ENCODE measurements at regions not wholly inside any gene's neighbourhood (a gene's known extent, or its start where the extent isn't known, plus 50 kb on each side); places are given as distances from the start of the nearest gene placed in this dataset.

DNA sequence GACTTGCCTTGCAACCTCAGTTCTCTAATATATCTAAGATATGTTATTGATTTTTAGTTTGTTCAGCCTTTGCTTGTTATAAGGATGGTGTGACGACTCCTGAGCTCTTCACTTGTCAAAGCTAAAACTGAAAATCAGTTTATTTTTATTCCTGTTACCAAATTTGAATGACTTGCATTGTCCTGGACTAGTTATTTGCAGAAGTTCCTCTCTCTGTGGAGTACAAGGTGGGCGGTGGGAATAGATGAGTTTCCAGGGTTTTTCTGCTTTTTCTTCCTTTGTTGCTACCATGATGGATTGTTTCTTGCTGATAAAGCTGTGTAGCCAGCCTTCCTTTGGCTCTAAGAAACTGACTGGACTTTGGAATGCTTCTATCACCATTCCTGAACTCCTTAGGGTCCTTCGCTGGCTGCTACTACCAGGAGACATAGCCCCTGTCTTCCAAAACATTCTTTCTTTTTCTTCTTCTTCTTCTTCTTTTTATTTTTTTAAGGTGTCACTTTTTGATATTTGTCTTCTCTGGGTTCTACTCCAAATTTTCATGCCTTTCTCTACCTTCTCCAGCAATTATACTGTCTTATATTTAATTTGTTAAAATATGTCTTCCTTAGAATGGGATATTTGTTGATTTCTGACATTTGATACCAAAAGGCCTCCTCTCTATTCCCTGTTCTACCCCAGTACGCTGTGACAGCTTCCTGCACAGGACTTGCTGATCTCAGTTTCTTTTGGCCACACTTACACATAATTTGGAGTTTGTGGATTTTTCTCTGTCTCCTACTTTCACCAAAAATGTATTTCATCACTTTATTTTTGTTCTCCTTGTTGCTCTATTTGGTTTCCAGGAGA lies 145.1 kb upstream of the THRB start:
- DNase-seq (ENCODE audit: low read depth in 3 of 3, low spot score in 2 of 3), result no peak

DNA sequence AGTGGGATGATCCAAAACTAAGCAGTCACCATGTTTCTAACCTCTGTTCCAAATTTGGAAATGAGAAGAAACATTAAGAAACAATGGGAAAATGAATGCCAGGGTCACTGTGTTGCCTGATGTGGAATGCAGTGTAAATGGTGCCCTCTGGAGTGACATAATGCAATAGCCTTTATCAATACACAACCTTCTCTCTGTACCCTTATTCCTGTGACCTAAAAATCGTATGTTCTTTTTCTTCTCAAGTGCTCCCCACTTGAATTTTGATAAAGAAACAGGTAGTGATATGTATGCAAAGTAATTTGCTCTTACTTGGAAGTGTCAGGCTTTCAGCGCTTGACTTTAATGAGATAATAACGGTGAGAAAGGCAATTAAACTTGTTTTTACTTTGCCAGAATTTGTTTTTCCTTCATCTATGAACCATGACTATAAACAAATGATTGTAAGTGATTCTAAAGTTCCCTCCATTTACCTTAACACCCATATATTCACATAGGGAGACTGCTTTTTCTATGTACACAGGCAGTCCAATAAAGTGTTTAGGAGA lies 145.8 kb upstream of the THRB start:
- DNase-seq (ENCODE audit: low read depth in 3 of 3, low spot score in 2 of 3), result peak in 2 of 3 donors; percentile 1 to 15

DNA sequence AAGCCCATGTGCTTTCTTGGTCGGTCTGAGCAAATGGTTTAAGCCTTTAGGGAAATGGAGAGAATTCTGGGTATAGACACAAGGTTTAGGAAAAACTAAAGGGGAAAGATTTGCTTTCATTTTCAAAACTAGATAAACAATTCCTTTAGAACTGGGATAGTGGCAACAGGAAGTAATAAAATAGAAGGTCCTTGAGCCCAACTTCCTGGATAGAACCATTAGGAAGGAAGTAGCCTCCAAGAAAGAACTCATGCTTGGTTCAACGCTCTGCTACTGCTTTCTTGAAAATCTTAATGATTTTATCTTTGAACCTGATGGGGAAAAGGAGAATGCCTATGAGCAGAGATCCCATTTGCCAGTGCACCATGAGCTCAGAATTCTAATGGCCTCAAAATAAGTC lies 147.0 kb upstream of the THRB start:
- DNase-seq (ENCODE audit: low read depth in 3 of 3, low spot score in 2 of 3), result no peak

DNA sequence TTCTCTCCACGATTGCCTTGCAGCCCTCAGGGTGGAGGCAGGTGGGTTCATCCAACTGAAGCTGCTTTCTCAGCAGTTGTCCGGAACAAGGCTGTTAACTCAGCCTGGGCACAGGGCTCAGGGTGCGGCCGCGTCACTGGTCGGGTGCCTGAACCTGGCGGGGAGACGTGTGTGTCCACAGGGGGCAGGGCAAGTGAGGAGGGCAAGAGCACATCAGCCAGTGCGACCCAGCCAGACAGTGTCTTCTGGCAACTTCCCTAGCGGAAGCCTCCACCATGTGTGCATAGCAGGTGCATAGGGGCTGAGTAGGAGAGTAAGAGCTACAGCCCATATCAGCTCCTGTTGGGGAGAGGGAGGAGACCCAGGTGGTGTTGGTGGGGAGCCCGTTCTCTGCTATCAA lies 150.4 kb upstream of the THRB start:
- no peak for DNase-seq (ENCODE audit: low read depth in 3 of 3, low spot score in 2 of 3)

DNA sequence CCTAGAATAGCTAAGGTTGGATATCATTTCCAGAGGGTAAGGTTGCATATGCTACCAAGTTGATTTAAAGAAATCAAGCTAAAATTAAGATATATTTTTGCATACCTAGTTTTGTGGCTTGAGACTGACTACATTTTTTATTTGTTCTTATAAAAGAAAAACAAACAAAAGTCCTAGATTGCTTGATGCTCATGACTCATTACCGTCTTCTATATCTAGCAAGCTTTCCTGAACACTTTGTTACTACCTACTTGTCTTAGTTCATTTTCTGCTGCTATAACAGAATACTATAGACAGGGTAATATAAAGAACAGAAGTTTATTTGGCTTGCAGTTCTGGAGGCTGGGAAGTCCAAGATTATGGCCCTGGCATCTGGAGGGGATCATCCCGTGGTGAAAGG lies 152.1 kb upstream of the THRB start:
- DNase-seq (ENCODE audit: low read depth in 3 of 3, low spot score in 2 of 3), result no peak

DNA sequence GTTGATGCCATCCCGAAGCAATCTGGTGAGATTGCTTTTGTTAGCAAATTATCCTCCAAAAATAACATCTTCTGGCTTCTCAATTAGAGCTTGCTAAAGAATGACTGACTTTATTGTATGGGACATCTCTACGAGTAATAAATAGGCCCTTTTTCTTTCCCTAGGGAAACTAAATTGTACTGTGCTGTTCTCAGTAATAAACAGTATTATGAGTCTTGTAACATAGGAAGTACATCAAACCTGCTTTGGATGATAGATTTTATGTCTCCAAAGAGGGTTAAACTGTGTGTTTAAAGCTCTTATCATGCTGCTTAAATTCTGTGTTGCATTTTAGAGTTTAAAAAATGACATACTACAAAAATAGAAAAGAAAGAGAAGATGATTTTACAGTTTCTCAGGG lies 153.4 kb upstream of the THRB start:
- no peak for DNase-seq (ENCODE audit: low read depth in 3 of 3, low spot score in 2 of 3)

DNA sequence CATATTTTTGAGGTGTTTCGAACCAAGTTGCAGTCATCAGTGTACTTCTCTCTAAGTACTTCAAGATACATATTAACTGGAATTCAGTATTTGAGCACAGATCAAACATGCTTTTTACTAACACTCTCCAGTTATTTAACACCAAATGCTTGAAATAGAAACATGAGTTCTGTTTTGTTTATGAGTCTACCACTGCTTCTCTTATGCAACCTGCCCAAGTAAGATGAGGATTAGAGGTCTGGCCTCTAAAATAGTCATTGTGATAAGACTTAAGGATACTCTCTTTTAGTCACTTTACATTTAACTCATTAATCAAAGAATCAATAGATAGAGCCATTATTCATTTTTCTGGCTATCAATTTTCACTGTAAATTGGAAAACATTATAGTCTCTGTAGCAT lies 156.2 kb upstream of the THRB start:
- DNase-seq (ENCODE audit: low read depth in 3 of 3, low spot score in 2 of 3), result no peak

DNA sequence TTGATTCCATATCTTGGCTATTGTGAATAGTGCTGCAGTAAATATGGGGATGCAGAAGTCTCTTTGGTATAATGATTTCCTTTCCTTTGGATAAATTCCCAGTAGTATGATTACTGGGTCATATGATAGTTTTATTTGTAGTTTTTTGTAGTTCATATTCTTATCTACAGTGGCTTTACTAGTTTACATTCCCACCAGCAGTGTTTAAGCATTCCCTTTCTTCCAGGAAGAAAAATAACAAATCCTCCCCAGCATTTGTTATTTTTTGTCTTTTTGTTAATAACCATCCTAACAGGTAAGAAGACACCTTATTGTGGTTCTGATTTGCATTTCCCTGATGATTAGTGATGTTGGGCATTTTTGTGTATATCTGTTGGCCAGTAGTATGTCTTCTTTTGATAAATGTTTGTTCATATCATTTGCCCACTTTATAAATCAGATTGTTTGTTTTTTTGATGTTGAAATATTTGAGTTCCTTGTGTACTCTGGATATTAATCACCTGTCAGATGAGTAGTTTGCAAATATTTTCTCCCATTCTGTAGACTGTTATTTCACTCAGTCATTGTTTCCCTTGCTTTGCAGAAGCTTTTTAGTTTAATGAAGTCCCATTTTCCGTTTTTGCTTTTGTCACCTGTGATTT lies 163.3 kb upstream of the THRB start:
- no peak for DNase-seq (ENCODE audit: low read depth in 3 of 3, low spot score in 2 of 3)

DNA sequence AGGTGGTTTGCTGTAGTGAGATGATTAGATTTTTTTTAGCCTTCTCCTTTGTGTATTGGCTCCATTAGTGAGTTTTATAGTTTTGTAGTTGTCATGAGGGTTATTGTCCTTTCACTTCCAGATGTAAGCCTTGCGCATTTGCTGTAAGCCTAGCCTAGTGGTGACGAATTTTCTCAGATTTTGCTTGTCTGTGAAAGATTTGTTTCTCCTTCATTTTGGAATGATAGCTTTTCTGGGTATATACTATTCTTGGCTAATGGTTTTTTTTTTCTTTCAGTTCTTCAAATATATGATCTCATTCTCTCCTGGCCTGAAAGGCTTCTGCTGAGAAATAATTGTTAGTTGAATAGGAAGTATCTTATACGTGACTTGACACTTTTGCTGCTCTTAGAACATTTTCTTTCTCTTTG lies 166.5 kb upstream of the THRB start:
- no peak for DNase-seq (ENCODE audit: low read depth in 3 of 3, low spot score in 2 of 3)

DNA sequence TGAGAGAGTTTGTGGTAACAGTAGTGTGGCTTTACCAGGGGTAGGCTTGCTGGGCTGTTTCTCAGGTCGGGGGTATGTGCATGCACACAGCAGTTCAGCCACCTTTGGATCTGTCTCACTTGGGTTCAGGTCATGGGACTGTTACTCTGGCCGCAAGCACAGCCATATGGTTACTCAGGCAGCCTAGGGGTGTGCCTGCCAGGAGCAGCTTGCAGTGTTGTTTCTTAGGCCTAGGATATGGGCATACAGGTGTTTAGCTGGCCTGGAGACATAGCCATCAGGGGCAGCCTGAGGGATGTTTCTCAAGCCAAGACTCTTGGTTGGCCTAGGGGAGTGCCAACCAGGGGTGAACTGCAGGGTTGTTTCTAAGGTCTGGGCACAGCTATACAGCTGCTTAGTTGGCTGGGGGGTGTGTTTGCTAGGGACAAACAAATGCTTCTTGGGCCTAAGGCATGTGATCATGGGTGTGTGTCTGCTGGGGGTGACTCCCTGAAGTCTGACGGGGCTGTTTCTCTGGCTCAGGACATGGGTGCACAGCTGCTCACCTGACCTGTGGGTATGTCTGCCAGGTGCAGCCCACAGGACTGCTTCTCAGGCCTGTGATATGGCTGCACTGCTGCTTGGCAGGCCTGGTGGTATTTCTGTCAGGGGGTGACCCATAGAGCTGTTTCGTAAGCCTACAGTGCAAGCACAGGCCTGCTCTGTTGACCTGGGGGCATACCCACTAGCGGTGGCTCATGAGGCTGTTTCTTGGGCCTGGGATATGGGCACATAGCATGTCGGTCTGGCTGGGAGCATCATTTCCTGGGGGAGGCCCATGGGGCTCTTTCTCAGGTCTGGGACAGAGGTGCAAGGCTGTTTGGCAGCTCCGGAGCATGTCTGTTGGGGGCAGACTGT lies 168.0 kb upstream of the THRB start:
- no peak for DNase-seq (ENCODE audit: low read depth in 3 of 3, low spot score in 2 of 3)

DNA sequence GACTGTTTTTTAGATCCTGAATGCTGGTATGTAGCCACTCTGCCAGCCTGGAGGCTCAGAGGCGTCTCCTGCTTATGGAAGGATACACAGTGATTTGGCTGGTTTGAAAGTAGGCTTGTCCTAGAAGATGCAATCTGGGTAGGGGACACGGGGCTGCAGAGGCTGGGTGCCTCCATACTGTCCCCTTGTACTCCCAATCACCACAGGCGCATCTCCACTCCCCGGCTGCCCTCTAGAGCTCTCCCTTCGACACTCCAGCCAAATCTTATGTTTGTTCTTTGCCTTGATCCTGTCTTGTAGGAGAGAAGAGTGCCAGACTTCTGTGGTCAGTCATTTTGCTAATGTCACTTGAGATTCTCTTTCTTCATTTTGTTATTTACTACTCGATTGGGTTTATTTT lies 168.8 kb upstream of the THRB start:
- DNase-seq (ENCODE audit: low read depth in 3 of 3, low spot score in 2 of 3), result no peak

DNA sequence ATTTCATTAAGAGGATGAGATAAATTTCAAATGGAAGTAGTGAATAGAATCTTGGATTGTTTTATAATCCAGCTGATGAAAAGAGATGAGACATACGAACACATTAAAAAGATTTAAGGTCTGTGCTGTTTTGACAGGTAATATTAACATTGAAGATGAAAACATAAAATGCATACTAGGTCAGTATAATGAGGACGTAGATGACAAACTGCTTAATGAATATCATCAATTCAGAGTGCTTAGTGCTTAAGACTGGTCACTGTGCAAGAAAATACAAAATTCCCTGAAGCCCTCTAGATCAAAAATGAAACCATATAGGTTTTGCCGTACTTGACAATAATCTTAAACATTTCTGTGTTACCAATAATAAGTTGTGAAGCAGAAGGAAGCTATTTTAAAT lies 173.4 kb upstream of the THRB start:
- DNase-seq (ENCODE audit: low read depth in 3 of 3, low spot score in 2 of 3), result no peak

DNA sequence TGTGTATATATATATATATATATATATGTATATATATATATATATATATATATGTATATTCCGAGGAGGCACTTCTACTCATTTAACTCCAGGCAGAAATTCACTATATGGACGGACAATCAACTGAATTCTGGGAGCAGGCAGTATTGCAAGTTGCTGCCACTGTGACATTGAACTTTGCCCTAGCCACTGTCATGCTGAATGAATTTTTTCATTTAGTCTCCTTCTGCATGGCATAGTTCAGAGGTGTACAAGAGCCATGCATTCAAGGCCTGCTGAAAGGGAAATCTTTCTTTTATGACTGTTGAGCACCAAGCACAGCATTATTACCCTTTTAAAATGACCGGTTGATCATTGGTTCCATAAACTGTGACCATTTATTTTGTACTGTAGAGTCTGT lies 176.2 kb upstream of the THRB start:
- no peak for DNase-seq (ENCODE audit: low read depth in 3 of 3, low spot score in 2 of 3)

DNA sequence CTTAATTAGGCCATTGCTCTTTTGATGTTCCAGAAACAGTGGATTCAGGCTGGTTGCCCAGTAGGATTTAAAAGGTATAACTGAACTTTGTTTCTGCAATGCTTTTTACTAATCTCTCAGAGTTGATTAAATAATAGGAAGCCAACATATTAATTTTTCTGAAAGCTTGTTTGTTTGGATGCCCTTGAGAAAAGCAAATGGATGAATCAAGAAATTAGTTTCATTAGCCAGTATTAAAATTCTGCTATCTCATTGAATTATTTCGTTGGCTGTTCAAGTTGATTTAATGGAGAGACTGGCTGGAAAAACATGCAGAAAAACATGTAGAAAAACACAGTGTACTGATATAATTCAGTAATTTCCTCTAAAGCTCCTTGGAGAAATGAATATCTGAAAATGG lies 178.9 kb upstream of the THRB start:
- no peak for DNase-seq (ENCODE audit: low read depth in 3 of 3, low spot score in 2 of 3)

DNA sequence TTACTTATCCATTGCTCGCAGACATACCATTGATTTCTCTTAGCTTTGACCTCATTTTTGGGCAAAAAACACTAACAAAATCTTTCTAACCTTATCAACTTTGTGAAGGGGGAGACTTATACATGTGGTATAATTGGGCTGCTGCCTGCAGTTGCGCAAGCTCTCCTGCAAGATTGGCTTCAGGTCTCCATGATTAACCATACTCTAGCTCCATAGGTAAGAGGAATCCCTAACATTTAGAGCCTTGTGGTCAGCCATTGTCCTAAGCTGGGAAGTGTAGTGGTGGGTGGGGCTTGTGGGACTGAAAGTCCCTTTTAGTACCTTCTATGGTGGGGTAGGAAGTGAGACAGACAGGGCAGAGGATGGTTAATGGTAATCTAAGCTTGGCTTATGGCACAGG lies 179.6 kb upstream of the THRB start:
- DNase-seq (ENCODE audit: low read depth in 3 of 3, low spot score in 2 of 3), result no peak

DNA sequence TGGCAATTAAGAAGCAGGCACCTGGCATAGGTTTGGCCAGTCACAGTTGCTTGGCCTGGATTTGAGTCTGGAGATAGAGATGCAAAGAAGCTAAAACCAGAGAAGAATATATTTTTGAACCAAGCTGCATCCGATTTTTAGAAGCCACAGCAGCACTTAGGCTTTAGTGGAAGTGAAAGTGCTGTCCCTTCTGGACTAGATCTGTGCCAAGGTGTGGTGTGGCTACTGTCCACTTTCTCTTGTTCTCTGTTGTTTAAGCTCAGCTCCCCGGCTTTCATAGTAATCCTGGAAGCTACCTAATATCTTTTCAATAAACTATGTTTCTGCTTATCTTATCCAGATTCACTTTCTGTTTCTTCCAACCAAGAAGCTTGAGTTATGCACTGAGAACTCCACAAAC lies 183.4 kb upstream of the THRB start:
- DNase-seq (ENCODE audit: low read depth in 3 of 3, low spot score in 2 of 3), result no peak

DNA sequence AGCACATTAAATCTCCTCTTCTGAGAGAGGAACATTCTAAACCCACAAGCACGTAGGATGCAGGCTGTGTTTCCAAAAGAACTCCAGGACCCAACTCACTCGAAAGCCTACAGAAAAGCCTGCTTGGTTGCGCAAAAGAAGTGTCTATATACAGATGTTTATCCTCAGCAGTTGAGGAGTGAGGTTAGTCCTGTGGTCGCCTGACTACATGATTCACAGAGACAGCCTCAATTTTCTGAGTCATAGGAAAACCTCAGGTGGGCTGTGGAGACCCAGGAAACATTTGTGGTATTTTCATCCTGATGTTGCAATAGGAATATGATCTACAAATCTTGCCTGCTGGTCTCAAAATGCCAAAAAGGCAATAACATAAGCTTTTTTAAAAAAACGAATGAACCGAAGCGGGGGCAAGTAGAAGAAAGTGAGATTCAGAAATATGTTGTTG lies 183.8 kb upstream of the THRB start:
- no peak for DNase-seq (ENCODE audit: low read depth in 3 of 3, low spot score in 2 of 3)

DNA sequence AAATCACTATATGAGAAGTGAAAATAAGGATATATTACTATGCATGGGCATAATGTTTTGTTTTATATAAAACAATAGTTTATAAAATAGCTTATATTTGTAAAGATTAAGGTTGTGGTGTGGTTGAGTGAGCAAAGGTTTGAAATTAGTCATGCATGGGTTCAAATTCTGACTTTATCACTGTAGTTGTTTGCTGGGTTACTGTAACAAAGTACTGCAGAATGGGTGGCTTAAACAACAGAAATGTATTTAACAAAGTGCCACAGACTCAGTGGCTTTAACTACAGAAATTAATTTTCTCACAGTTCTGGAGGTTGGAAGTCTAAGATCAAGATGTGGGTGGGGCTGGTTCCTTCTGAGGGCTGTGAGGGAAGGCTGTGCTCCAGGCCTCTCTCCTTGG lies 184.8 kb upstream of the THRB start:
- no peak for DNase-seq (ENCODE audit: low read depth in 3 of 3, low spot score in 2 of 3)

DNA sequence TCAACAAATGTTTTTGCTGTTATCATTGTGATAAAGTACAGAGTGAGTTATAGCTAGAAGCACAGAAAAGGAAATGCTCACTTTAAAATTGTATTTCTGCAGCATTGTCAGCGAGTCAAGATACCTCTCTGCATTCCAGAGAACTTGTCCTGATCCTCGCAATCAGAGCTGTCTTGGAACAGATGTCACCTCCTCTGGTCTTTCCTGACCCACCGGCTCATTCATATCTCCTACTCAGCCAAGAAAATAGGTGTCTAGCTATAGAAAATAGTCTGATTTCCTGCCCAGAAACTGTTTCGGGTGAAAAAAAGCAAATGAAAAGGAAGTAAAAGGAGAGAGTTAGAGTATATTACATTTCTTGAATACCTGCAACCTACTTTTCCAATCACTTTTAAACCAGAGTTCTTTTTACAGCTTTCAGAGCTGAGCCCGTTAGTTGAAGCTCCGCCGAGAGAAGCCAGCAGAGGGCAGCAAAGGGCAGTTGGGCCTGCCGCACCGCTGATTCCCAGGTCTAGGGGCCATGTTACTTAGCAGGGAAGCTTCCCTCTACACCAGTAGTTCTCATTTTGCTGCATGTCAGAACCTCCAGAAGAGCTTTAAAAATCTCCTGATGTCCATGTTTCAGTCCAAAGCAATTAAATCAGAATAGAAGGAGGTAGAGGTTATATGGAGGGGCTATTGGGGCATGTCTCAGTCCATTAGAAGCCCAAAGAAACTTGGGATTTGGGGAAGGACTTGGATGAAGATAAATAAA lies 185.7 kb upstream of the THRB start:
- DNase-seq (ENCODE audit: low read depth in 3 of 3, low spot score in 2 of 3), result peak in 2 of 3 donors; percentile 25 to 63

DNA sequence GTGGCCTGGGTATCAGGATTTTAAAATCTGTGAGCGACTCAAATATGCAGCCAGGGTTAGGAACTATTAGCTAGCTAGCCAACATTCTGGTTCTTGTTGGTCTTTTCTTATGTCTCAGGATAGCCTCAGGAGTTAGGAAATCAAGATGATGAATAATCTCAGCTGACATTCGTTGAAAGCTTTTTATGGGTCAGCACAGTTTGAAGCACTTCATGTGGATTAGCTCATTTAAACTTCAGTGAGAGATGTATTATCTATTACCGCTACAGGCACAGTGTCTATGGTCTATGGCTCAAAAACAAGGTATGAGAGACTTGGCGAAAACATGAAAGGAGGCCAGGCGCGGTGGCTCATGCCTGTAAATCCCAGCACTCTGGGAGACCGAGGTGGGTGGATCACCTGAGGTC lies 187.5 kb upstream of the THRB start:
- no peak for DNase-seq (ENCODE audit: low read depth in 3 of 3, low spot score in 2 of 3)
